ENCODE measurements at regions not wholly inside any gene's neighbourhood (a gene's known extent, or its start where the extent isn't known, plus 50 kb on each side); places are given as distances from the start of the nearest gene placed in this dataset.
"Not testable (repeated sequence)": the region's sequence is repeated elsewhere in the genome, so short reads cannot be mapped to it uniquely, and the experiment has no call there.

- Histone ChIP-seq H3K4me3 (ENCODE audit: severe bottlenecking) (no peak overlapping the region), H3K27ac (ENCODE audit: poor library complexity, severe bottlenecking) (no peak overlapping the region), H3K4me1 (ENCODE audit: insufficient read depth, poor library complexity, severe bottlenecking) (no peaks in the 10 kb centered on the region), H3K36me3 (ENCODE audit: low read depth) (peaks cover 60% of the 10 kb centered on the region), H3K9me3 (ENCODE audit: severe bottlenecking) (no peaks in the 10 kb centered on the region), H3K27me3 (ENCODE audit: insufficient read depth, poor library complexity, severe bottlenecking) (no peaks in the 10 kb centered on the region)
- ATAC-seq (ENCODE audit: low read depth), result no peak
- DNase-seq (ENCODE audit: low spot score), result no peak
- TF ChIP-seq CTCF (IDR thresholded peaks at IDR 0.05; ENCODE audit: poor library complexity, severe bottlenecking), result no peak
Observed at GRCh38 chr7:149599636-149600206, 102.1 kb upstream of the ZNF746 start.

- H3K4me3 ChIP-seq (ENCODE audit: severe bottlenecking), result no peak overlapping the region
- H3K36me3 ChIP-seq (ENCODE audit: low read depth), result peaks cover 57% of the 10 kb centered on the region
- peak; percentile 63 for ATAC-seq (ENCODE audit: low read depth)
- no peak for DNase-seq (ENCODE audit: low spot score)
- H3K27me3 ChIP-seq (ENCODE audit: insufficient read depth, poor library complexity, severe bottlenecking), result no peaks in the 10 kb centered on the region
- peak; percentile 17 for TF ChIP-seq CTCF (IDR thresholded peaks at IDR 0.05; ENCODE audit: poor library complexity, severe bottlenecking)
- H3K4me1 ChIP-seq (ENCODE audit: insufficient read depth, poor library complexity, severe bottlenecking), result no peaks in the 10 kb centered on the region
- H3K27ac ChIP-seq (ENCODE audit: poor library complexity, severe bottlenecking), result no peak overlapping the region
- H3K9me3 ChIP-seq (ENCODE audit: severe bottlenecking), result no peaks in the 10 kb centered on the region
Observed at GRCh38 chr7:149598721-149599308, 101.2 kb upstream of the ZNF746 start.

GRCh38 chr7:149597789-149598188 lies 100.2 kb upstream of the ZNF746 start:
- DNase-seq (ENCODE audit: low spot score); ATAC-seq (ENCODE audit: low read depth); H3K4me3 ChIP-seq (ENCODE audit: severe bottlenecking); H3K9me3 ChIP-seq (ENCODE audit: severe bottlenecking); H3K4me1 ChIP-seq (ENCODE audit: insufficient read depth, poor library complexity, severe bottlenecking); H3K27me3 ChIP-seq (ENCODE audit: insufficient read depth, poor library complexity, severe bottlenecking); H3K27ac ChIP-seq (ENCODE audit: poor library complexity, severe bottlenecking): not testable (repeated sequence)
- peaks cover 52% of the 10 kb centered on the region for H3K36me3 ChIP-seq (ENCODE audit: low read depth)

- DNase-seq (ENCODE audit: low spot score), result no peak
- no peak for TF ChIP-seq CTCF (IDR thresholded peaks at IDR 0.05; ENCODE audit: poor library complexity, severe bottlenecking)
- ATAC-seq (ENCODE audit: low read depth), result no peak
Observed at GRCh38 chr7:149595541-149595940, 97.9 kb upstream of the ZNF746 start.

GRCh38 chr7:149595078-149595477 lies 97.5 kb upstream of the ZNF746 start:
- Histone ChIP-seq H3K27me3 (ENCODE audit: insufficient read depth, poor library complexity, severe bottlenecking) (no peaks in the 10 kb centered on the region), H3K36me3 (ENCODE audit: low read depth) (peaks cover 42% of the 10 kb centered on the region), H3K9me3 (ENCODE audit: severe bottlenecking) (no peaks in the 10 kb centered on the region), H3K27ac (ENCODE audit: poor library complexity, severe bottlenecking) (no peak overlapping the region), H3K4me1 (ENCODE audit: insufficient read depth, poor library complexity, severe bottlenecking) (no peaks in the 10 kb centered on the region), H3K4me3 (ENCODE audit: severe bottlenecking) (no peak overlapping the region)
- no peak for ATAC-seq (ENCODE audit: low read depth)
- TF ChIP-seq CTCF (IDR thresholded peaks at IDR 0.05; ENCODE audit: poor library complexity, severe bottlenecking), result no peak
- no peak for DNase-seq (ENCODE audit: low spot score)

More at GRCh38 chr7:149595541-149595940, 97.9 kb upstream of the ZNF746 start:
- H3K4me1 ChIP-seq (ENCODE audit: insufficient read depth, poor library complexity, severe bottlenecking), result no peaks in the 10 kb centered on the region
- no peak overlapping the region for H3K27ac ChIP-seq (ENCODE audit: poor library complexity, severe bottlenecking)
- peaks cover 42% of the 10 kb centered on the region for H3K36me3 ChIP-seq (ENCODE audit: low read depth)
- no peaks in the 10 kb centered on the region for H3K27me3 ChIP-seq (ENCODE audit: insufficient read depth, poor library complexity, severe bottlenecking)
- H3K4me3 ChIP-seq (ENCODE audit: severe bottlenecking), result no peak overlapping the region
- H3K9me3 ChIP-seq (ENCODE audit: severe bottlenecking), result no peaks in the 10 kb centered on the region

Measured in RWPE2 (cell line).